ENCODE measurements at regions not wholly inside any gene's neighbourhood (a gene's known extent, or its start where the extent isn't known, plus 50 kb on each side); places are given as distances from the start of the nearest gene placed in this dataset.
A peak's percentile ranks its signal among the peaks of the same experiment; 100 is the strongest.

- peaks cover 78% of the 10 kb centered on the region for H3K4me1 Mint-ChIP-seq
- peaks cover 9% of the 10 kb centered on the region for H3K27me3 Mint-ChIP-seq (ENCODE audit: low read depth, poor library complexity)
- no peak for DNase-seq
- H3K4me3 Mint-ChIP-seq: no peak overlapping the region
- TF ChIP-seq CTCF (IDR thresholded peaks at IDR 0.05): no peak
- no peaks in the 10 kb centered on the region for H3K36me3 Mint-ChIP-seq (ENCODE audit: low read depth)
- H3K9me3 Mint-ChIP-seq: no peaks in the 10 kb centered on the region
- peak overlapping the region; percentile 64 for H3K27ac Mint-ChIP-seq
Measured at GRCh38 chr2:19733390-19733789, 168.4 kb downstream of the TTC32 start.

- no peaks in the 10 kb centered on the region for H3K36me3 Mint-ChIP-seq (ENCODE audit: low read depth)
- TF ChIP-seq CTCF (IDR thresholded peaks at IDR 0.05): no peak
- no peak overlapping the region for H3K4me3 Mint-ChIP-seq
- H3K4me1 Mint-ChIP-seq: peaks cover 75% of the 10 kb centered on the region
- peak overlapping the region; percentile 38 for H3K27ac Mint-ChIP-seq
- H3K27me3 Mint-ChIP-seq (ENCODE audit: low read depth, poor library complexity): peaks cover 5% of the 10 kb centered on the region
- no peaks in the 10 kb centered on the region for H3K9me3 Mint-ChIP-seq
- no peak for DNase-seq
Measured at GRCh38 chr2:19732255-19732654, 169.5 kb downstream of the TTC32 start.

GRCh38 chr2:19731515-19731914, 170.3 kb downstream of the TTC32 start:
- H3K27me3 Mint-ChIP-seq (ENCODE audit: low read depth, poor library complexity): peaks cover 5% of the 10 kb centered on the region
- DNase-seq: no peak
- no peak overlapping the region for H3K4me3 Mint-ChIP-seq
- H3K27ac Mint-ChIP-seq: no peak overlapping the region
- peaks cover 70% of the 10 kb centered on the region for H3K4me1 Mint-ChIP-seq
- no peaks in the 10 kb centered on the region for H3K36me3 Mint-ChIP-seq (ENCODE audit: low read depth)
- no peak for TF ChIP-seq CTCF (IDR thresholded peaks at IDR 0.05)
- no peaks in the 10 kb centered on the region for H3K9me3 Mint-ChIP-seq

- no peak for DNase-seq
- no peaks in the 10 kb centered on the region for H3K36me3 Mint-ChIP-seq (ENCODE audit: low read depth)
- peaks cover 65% of the 10 kb centered on the region for H3K4me1 Mint-ChIP-seq
- no peak overlapping the region for H3K27ac Mint-ChIP-seq
- H3K4me3 Mint-ChIP-seq: no peak overlapping the region
- peaks cover 5% of the 10 kb centered on the region for H3K27me3 Mint-ChIP-seq (ENCODE audit: low read depth, poor library complexity)
- no peaks in the 10 kb centered on the region for H3K9me3 Mint-ChIP-seq
- TF ChIP-seq CTCF (IDR thresholded peaks at IDR 0.05): no peak
Measured at GRCh38 chr2:19731037-19731436, 170.7 kb downstream of the TTC32 start.

- no peak for DNase-seq
- no peak for TF ChIP-seq CTCF (IDR thresholded peaks at IDR 0.05)
- no peaks in the 10 kb centered on the region for H3K9me3 Mint-ChIP-seq
- no peaks in the 10 kb centered on the region for H3K36me3 Mint-ChIP-seq (ENCODE audit: low read depth)
- H3K27ac Mint-ChIP-seq: peak overlapping the region; percentile 85
- peaks cover 3% of the 10 kb centered on the region for H3K27me3 Mint-ChIP-seq (ENCODE audit: low read depth, poor library complexity)
- no peak overlapping the region for H3K4me3 Mint-ChIP-seq
- peaks cover 57% of the 10 kb centered on the region for H3K4me1 Mint-ChIP-seq
Measured at GRCh38 chr2:19728125-19728524, 173.7 kb downstream of the TTC32 start.

- TF ChIP-seq CTCF (IDR thresholded peaks at IDR 0.05): no peak
- Mint-ChIP-seq H3K4me1 (peaks cover 46% of the 10 kb centered on the region), H3K27ac (no peak overlapping the region), H3K9me3 (peaks cover 3% of the 10 kb centered on the region), H3K4me3 (no peak overlapping the region), H3K27me3 (ENCODE audit: low read depth, poor library complexity) (no peaks in the 10 kb centered on the region), H3K36me3 (ENCODE audit: low read depth) (no peaks in the 10 kb centered on the region)
- DNase-seq: no peak
Measured at GRCh38 chr2:19725392-19725791, 176.4 kb downstream of the TTC32 start.
